HG02852 (cell line): ENCODE measurements at regions not wholly inside any gene's neighbourhood (a gene's known extent, or its start where the extent isn't known, plus 50 kb on each side); places are given as distances from the start of the nearest gene placed in this dataset.

Experiments
- ATAC-seq: cut with Tn5 transposase; IDR thresholded peaks from one replicate; pipeline ENCODE4 v1.9.1; 2021; ENCODE audit warnings: mild to moderate bottlenecking, moderate library complexity; ENCODE audit not compliant: unreplicated experiment

DNA sequence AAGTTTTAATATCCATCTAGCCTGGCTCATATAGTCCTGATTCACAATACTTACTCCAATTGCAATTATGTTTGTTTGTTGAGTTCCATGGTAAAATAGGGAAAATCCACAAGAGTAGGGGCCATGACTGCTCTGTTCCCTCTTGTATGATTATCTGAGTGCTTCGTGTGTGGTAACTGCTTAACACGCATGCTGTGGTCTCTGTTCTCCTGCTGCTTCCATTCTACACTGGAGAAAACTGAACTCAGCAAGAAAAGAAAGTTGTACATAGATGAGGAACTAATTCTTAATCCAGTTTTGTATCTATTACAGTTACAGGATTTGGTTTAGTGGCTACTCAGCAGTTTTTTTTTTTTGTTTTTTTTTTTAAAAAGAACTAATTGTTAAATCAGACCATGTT, 223.0 kb upstream of the SATB1 start:
- ATAC-seq: no peak

DNA sequence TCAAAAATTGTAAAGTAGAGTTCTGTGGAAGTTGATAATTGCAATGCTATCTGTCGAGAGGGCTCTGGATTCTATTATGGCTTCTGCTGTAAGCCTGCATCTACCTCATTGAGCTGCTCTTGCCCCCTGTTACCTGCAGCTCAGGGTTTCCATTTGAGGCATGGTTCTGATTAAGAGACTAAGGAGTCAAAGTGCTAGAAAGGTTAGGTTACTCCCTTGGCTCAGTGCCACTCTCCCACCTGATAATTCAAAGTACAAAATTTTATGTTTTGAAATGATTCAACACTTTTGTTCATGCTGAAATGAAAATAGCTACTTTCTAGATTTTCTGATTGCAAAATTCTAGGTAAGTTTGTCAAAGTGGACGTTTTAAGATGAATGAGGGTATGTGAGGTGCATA, 220.5 kb upstream of the SATB1 start:
- ATAC-seq: no peak

DNA sequence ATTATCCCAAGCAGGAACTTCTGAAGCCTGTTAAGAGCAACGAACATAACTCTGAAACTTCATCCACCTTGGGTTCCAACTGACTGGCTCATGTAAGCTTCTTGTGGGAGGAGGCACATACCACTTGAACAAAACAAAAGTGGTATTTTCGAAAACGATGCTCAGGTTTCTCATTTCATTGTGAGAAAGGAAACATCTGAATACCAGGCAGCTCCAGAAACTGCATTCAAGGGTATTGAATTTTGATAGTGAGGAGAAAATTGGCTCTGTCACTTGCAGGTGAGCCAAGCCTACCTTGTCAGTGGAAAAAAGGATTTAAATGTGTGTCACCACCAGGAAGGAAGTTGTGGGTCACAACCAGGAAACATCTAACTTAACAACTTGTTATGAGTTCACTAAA, 218.1 kb upstream of the SATB1 start:
- ATAC-seq: no peak

DNA sequence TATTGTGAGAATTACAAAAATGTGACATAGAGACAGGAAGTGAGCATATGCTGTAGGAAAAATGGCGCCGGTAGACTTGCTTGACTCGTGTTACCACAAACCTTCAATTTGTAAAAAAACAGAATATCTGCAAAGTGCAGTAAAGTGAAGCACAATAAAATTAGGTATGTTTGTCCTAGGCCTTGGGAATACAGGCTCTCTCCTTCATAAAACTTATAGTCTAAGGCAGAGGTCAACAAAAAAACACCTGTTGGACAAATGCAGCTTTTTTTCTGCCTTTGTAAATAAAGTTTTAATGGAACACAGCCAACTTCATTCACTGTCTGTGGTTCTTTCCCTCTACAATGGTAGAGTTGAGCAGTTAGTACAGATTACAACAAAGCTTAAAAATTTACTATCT, 216.8 kb upstream of the SATB1 start:
- ATAC-seq: no peak

DNA sequence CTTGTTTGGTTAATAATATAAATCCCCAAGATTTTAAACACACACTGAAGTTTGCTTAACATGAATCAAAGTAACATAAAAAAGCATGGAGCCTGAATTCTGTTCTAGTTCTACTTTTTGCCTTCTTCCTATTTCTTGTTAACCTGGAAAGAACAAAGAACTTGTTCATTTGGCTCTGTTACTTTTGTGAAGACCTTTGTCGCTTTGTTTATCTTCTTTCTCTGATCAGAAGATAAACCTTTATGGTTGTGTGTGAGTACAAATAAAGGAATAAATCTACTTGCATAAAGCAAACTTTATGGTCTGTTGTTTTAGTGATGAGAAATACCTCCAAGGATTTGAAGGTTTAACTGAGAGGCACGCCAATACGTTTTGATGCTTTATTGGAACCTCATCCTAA, 210.1 kb upstream of the SATB1 start:
- no peak for ATAC-seq

DNA sequence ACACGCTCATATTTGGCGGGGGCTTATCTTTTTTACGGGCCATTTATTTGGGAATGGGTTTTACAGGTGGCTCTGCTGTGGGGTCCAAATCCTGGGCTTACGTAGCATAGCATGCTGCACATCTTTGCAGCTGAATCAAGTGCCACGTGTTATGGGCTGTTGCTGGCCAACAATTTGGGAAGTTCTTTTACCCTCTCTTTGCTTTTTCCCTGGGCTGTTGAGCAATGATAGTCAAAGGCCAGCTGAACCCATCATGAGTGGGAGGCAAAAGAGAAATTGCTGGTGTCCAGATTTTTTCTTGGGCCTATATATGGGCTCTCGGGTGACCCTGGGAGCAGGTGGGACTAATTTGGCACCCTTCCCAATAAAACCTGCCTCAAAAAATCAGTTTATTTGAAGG, 209.3 kb upstream of the SATB1 start:
- no peak for ATAC-seq

DNA sequence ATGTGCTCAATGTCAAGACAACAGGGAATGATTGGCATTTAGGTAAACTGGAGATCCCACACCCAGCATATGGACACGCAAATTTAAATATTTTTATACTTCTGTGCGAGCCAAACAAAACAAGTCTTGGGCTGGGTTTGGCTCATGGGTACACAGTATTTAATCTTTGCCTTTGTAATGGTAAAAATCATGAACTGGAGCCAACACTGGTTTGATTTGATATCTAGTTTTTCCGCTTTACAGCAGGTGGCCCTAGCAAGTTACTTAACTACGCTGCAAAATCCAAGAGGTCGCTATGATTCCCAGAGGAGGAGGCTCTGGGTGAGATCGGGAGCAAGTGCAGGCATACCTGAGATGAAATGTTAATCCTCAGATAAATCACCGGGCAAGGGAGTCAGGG, 207.9 kb upstream of the SATB1 start:
- no peak for ATAC-seq

DNA sequence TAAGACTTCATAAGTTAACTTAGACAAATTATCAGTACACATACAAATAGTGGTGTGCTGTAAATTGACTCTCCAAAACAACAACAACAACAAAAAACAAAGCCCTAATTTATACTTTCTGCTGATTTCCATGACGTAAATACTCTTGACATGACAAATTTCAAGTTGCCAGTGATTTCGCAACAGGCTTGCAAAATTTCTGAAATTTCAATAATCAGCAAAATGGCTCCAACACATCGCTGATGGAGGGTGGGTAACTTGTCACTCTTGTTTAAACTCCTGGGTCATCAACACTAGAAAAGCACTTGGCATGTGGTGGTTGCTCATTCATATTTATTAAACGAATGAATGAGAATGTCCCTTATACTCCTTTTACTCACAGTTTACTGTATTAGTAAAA, 205.2 kb upstream of the SATB1 start:
- no peak for ATAC-seq

DNA sequence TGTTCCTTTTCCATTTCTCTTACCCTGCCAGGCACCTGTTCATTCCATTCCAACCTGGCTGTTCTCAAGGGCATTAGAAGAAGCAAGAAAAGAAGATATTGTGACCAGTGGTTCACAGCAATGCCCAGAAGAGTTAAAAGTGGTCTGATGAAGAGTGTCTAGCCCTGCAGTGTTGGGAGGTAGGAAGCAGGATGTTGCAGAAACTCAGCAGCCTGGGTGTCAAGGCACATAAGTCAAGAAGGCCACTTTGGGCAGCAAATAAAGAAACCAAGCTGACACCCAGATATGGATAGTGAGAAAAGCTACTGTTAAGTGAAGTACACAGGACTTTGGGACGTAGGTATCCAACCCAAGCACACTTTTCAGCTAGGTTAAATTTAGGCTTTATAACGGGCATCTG, 199.9 kb upstream of the SATB1 start:
- no peak for ATAC-seq

DNA sequence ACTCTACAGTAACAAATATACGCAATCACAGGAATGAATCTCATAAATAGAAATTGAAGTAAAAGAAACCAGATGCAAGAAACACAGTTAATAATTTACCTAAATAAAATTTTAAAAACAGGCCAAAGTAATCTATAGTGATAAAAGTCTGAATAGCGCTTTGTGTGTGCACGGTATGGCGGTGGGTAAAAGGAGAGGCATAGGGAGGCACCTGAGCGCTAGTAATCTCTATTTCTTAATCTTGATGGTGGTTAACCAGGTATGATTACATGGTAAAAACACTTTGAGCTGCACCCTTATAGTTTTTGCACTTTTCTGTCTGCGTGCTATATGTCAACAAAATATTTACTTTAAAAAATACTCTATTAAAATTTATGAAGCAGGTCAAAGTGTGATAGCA, 198.1 kb upstream of the SATB1 start:
- ATAC-seq: no peak

DNA sequence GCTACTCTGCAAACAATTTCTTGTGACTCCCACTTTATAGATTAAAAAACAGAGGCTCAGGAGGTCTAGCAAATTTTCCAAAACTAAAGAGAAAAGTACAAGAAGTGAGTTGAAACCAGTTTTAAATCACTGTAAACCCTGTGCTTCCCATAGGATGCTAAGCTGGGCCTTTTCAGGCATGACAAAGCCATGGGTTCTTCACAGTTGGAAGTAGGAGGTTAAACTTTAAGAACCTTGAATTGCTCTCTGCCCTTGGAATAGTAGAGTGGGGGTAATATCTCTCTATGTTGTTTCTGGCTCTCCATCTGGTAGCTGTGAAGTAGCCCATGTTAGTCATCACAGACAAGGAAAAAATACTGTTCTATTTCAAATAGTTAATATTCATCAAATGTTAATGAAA, 193.6 kb upstream of the SATB1 start:
- no peak for ATAC-seq

DNA sequence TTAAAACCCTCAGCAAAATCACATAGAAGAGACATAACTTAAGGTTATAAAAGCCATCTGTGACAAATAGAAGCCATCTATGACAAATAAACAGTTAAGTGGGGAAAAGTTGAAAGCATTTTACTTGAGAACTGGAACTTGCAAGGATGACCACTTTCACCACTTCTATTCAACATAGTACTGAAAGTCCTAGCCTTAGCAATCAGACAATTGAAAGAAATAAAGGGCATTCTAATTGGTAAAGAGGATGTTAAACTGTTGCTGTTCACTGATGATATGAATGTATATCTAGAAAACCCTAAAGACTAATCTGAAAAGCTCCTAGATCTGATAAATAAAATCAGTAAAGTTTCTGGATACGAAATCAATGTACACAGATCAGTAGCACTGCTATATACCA, 186.9 kb upstream of the SATB1 start:
- no peak for ATAC-seq

DNA sequence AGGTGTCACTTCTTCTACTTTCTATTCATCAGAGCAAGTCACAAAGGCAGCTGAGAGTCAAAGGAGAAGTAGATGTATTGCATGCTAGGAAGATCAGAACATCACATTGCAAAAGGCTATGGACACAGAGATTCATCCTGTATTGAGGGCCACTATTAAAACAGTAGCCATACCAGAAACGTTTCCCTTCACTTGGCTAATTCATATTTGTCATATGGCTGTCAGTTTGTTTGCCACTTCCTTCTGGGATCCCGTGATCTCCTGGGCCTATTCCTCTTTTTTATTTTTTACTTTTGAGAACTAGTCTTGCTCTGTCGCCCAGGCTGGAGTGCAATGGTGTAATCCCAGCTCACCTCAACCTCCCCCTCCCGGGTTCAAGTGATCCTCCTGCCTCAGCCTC, 184.0 kb upstream of the SATB1 start:
- no peak for ATAC-seq

DNA sequence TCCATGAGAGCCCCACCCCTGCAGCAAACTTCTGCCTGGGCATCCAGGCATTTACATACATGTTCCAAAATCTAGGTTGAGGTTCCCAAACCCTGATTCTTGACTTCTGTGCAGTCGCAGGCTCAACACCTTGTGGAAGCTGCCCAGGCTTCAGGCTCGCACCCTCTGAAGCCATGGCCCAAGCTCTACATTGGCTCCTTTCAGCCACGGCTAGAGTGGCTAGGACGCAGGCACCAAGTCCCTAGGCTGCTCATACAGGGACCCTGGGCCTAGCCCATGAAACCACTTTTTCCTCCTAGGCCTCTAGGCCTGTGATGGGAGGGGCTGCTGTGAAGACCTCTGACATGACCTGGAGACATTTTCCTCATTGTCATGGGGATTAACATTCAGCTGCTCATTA, 172.8 kb upstream of the SATB1 start:
- no peak for ATAC-seq

DNA sequence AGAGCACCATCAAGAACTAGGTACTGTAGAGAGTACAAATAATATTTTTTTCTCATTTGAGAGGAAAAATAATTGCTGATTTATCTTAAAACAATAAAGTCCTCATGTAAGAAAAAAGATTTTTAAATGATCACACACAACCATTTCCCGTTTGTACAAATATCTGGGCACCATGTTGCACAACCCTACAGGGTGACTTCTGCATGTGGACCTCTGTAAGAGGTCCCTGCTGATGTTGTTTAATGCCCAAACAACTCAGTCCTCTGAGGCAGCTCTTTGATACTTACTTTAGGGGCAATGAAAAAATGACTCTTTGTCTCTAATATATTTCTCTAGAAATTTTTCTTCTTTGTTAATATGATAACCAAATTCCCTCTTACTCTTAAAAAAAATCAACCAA, 168.1 kb upstream of the SATB1 start:
- no peak for ATAC-seq

DNA sequence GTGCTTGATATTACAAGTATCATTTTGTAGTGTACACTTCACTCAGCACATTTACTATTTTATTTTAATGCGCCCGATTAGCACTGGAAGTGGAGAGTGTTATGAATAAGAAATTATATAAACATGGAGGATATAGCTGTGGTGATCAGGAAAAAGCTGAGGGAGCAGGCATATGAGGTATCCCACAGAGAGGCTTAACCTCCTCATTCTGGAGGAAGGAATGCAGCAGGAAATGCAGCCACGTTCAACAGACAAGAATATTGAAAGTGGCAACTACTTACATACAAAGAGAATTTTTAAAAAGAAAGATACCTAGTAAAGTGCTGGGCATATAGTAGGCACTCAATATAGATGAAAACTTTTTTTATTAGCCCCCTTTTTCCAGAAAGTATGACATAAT, 166.0 kb upstream of the SATB1 start:
- ATAC-seq: no peak

DNA sequence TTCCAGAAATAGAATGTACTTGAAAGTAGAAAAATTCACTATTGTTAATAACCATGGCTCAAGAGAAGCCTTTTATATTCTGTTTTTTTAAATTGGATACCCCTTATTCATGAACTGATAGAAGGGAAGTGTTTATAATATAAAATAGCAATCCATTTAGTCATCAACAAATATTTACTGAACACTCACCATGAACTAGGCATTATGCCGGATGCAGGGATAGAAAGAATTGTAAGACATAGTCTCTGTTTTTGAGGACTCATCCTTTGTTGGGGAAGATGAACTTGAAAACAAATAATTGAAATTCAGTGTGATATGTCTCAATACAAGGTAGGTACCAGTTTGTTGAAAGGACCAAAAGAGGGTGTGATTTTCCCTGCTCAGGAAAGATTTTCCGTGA, 160.9 kb upstream of the SATB1 start:
- no peak for ATAC-seq

DNA sequence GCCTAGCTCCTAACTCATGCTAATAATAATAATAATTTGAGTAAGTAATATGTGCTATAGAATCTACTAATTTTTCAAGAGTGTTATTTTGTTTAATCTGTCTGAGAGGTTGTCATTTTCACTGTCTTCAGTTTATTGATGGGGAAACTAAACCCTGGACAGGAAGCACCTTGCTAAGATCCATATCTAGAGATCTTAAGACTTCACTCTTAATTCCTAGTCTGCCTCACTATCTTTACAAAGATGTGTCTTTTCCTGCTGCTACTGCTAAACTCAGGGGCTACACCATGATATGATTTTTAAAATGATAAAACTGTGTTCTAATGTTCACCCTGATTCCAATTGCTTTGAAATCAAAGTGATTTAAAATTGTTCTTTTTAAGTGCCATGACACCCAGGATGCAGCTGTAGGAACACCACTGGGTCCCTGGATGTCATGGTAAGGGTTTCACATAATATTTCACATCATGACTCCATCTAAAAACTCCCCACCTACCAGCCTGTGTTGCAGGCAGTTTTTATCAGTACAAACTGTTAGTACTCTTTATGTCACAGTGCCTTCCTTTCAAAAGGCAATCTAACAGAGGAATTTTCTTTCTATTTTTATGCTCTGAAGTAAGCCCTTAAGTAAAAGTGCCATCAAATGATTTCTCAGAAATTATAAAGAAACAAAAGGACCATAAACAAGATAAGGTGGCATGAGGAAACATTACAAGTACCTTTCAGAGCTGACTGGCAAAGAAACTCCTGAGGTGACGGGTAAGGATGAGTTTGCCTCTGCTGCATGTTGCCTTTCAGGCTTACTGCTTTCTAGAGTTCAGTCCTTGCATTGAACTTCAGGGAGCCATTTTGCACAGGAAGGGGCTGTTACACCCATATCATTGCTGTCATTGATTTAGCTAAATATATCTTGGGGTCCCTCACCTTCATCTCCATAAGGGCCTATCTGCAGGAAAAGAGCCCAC, 160.1 kb upstream of the SATB1 start:
- no peak for ATAC-seq

DNA sequence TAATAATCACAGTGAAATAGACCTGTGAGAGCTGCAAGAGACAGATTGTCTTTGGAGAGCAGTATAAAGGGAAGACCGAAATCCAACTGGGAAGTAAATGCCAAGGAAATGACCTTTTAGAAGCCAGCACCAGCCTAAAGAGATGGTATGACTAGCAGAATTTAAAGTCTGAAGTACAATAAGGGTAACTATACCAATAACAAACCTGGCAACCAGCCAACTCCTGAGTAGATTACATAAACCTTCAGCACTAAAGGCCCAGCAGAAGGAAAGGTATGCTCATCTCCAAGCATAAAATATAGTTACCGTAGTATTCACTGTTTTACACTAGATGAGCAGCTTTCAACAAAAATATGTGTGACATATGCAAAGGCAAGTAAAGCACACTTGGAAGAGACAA, 155.1 kb upstream of the SATB1 start:
- ATAC-seq: no peak

DNA sequence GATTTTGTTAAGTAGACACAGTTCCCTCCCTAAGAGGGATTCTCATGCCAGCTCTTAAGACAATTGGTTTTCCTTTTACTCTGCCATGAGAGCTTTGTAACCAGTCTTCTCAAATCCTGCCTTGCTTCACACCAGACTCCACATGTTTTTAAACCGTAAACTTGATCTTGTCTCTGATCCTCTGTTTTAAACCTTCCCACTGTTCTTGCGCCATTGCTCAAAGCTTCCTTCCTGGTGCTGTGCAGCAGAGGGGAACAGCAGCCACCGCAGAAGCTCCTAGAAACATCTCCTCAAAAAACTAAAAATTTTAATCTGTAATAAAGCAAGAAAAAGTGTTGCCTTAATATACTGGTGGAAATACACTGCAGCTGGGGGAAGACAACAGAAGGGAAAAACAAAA, 154.5 kb upstream of the SATB1 start:
- ATAC-seq: no peak

DNA sequence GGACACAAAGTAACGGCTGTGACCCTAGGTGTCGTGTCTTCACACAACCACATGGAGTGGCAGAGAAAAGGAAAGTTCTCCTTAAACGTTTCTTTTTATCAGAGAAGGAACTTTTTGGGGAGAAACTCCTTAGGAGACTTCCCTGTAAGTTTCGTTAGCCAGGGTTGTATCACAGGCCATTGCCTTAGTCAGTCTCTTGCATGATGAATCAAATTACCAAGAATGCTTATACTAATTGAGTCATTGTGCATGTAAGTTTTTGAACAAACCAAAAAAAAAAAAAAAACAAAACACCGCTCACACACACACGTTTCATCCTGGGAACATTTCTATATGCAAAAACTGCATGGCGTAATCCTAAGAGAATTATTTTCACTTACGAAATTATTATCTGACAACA, 150.4 kb upstream of the SATB1 start:
- no peak for ATAC-seq

DNA sequence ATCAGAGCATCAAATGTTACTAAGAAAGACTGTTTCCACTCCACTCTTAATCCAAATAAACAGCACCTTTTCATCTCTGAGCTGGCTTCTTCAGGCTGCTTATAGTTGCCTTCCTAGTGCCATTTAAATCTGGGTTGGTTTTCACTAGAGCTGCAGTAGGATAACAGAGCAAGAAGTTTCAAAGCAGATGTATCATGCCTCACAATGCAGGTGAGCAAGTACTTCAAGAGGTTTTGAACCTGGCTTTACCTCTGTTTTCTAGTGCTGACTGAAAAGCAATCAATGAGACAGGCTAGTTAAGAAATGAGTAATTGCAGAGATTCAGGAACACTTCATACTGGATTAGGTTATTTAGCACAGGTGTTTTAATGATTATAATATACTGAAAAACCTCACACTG, 147.7 kb upstream of the SATB1 start:
- no peak for ATAC-seq

DNA sequence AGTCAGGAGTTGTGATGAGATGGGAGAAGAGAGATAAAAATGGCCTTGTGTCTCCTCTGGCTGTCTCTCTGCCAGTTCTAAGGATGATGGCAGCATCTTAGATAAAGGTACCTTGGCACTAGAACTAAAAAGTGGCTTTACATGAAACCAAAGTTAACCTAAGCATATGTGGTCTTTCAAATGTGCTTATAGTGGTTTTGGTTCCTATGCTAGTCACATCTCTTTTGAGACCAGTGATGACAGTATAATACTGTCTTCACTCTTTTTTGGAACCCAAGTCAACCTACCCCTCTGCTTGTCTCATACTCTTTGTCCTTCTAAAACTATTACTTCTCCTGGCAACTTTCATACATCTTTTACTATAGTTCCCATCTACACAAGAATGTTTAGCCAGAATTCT, 142.2 kb upstream of the SATB1 start:
- no peak for ATAC-seq
